ENCODE measurements at regions not wholly inside any gene's neighbourhood (a gene's known extent, or its start where the extent isn't known, plus 50 kb on each side); places are given as distances from the start of the nearest gene placed in this dataset.

- no peak for TF ChIP-seq ZBTB44 (CRISPR knock-in tag; IDR thresholded peaks at IDR 0.05)
- no peak for TF ChIP-seq MTF2 (CRISPR knock-in tag; IDR thresholded peaks at IDR 0.05; ENCODE audit: borderline replicate concordance)
- no peak for TF ChIP-seq ZNF354B (CRISPR knock-in tag; IDR thresholded peaks at IDR 0.05)
- no peak for TF ChIP-seq AKNA (CRISPR knock-in tag; IDR thresholded peaks at IDR 0.05; ENCODE audit: borderline replicate concordance)
- TF ChIP-seq DMTF1 (CRISPR knock-in tag; IDR thresholded peaks at IDR 0.05), result no peak
- no peak for TF ChIP-seq HNRNPK (IDR thresholded peaks at IDR 0.05; ENCODE audit: low read depth, low read length, poor library complexity, severe bottlenecking)
- TF ChIP-seq ZBTB26 (CRISPR knock-in tag; IDR thresholded peaks at IDR 0.05; ENCODE audit: borderline replicate concordance), result no peak
- no peak for TF ChIP-seq TRIM24 (CRISPR knock-in tag; IDR thresholded peaks at IDR 0.05)
- no peak for TF ChIP-seq ZFP36L1 (CRISPR knock-in tag; IDR thresholded peaks at IDR 0.05)
These were observed 615.6 kb downstream of the DACH1 start (continued) for GRCh38 chr13:71251292-71251951.
